ENCODE measurements at regions not wholly inside any gene's neighbourhood (a gene's known extent, or its start where the extent isn't known, plus 50 kb on each side); places are given as distances from the start of the nearest gene placed in this dataset.

GRCh38 chr5:115458416-115458815, 86.2 kb downstream of the FEM1C start:
- H3K4me3 ChIP-seq (ENCODE audit: low read depth in 1 of 3, low read length in 3 of 3), result no peak overlapping the region
- H3K4me1 ChIP-seq (ENCODE audit: control insufficient read depth in 4 of 4, insufficient read depth in 4 of 4, low read length in 3 of 4), result peaks cover 0 to 1% (median 0%) of the 10 kb centered on the region in 4 donors
- H3K9me3 ChIP-seq (ENCODE audit: control insufficient read depth in 4 of 4, low read length in 3 of 4), result no peaks in the 10 kb centered on the region
- no peak for DNase-seq (ENCODE audit: low spot score)
- H3K9ac ChIP-seq (ENCODE audit: low read depth in 1 of 2, low read length in 2 of 2), result no peak overlapping the region
- no peak overlapping the region for H3K27ac ChIP-seq (ENCODE audit: low read depth in 1 of 2, low read length in 2 of 2)
- TF ChIP-seq RXRA (IDR thresholded peaks at IDR 0.05), result no peak
- no peak for TF ChIP-seq REST (IDR thresholded peaks at IDR 0.05)
- no peak for TF ChIP-seq ZBTB33 (IDR thresholded peaks at IDR 0.05)
- TF ChIP-seq NR2F2 (IDR thresholded peaks at IDR 0.05), result no peak
- TF ChIP-seq TAF1 (conservative IDR thresholded peaks at IDR 0.05), result no peak
- no peak for TF ChIP-seq SP1 (IDR thresholded peaks at IDR 0.05)
- TF ChIP-seq HNF4A (conservative IDR thresholded peaks at IDR 0.05), result no peak
- TF ChIP-seq FOXA1 (IDR thresholded peaks at IDR 0.05), result no peak
- TF ChIP-seq RAD21 (IDR thresholded peaks at IDR 0.05), result no peak
- no peaks in the 10 kb centered on the region for H3K36me3 ChIP-seq (ENCODE audit: control insufficient read depth in 4 of 4, insufficient read depth in 3 of 4, low read depth in 1 of 4, low read length in 3 of 4)
- no peaks in the 10 kb centered on the region for H3K27me3 ChIP-seq (ENCODE audit: control insufficient read depth in 4 of 4, insufficient read depth in 4 of 4, low read length in 3 of 4)
- WGBS, result 87% methylated on average over 1 of the region's 1 CpG

GRCh38 chr5:115458003-115458409, 86.6 kb downstream of the FEM1C start:
- no peak for DNase-seq (ENCODE audit: low spot score)
- Histone ChIP-seq H3K4me1 (ENCODE audit: control insufficient read depth in 4 of 4, insufficient read depth in 4 of 4, low read length in 3 of 4) (peaks cover 0 to 1% (median 0%) of the 10 kb centered on the region in 4 donors), H3K9ac (ENCODE audit: low read depth in 1 of 2, low read length in 2 of 2) (no peak overlapping the region), H3K27ac (ENCODE audit: low read depth in 1 of 2, low read length in 2 of 2) (no peak overlapping the region), H3K4me3 (ENCODE audit: low read depth in 1 of 3, low read length in 3 of 3) (no peak overlapping the region), H3K9me3 (ENCODE audit: control insufficient read depth in 4 of 4, low read length in 3 of 4) (no peaks in the 10 kb centered on the region), H3K27me3 (ENCODE audit: control insufficient read depth in 4 of 4, insufficient read depth in 4 of 4, low read length in 3 of 4) (no peaks in the 10 kb centered on the region), H3K36me3 (ENCODE audit: control insufficient read depth in 4 of 4, insufficient read depth in 3 of 4, low read depth in 1 of 4, low read length in 3 of 4) (no peaks in the 10 kb centered on the region)
- TF ChIP-seq RXRA (IDR thresholded peaks at IDR 0.05), result no peak
- no peak for TF ChIP-seq YY1 (IDR thresholded peaks at IDR 0.05)
- TF ChIP-seq GABPA (IDR thresholded peaks at IDR 0.05 in 1 of 2, conservative IDR thresholded peaks at IDR 0.05 in 1 of 2), result no peak
- no peak for TF ChIP-seq FOXA2 (IDR thresholded peaks at IDR 0.05)
- TF ChIP-seq TAF1 (conservative IDR thresholded peaks at IDR 0.05), result no peak
- TF ChIP-seq ATF3 (IDR thresholded peaks at IDR 0.05), result no peak
- no peak for TF ChIP-seq CTCF (IDR thresholded peaks at IDR 0.05; ENCODE audit: low read depth, low read length, missing input control)
- no peak for TF ChIP-seq JUND (IDR thresholded peaks at IDR 0.05)
- no peak for TF ChIP-seq HNF4A (conservative IDR thresholded peaks at IDR 0.05)
- no peak for TF ChIP-seq ZBTB33 (IDR thresholded peaks at IDR 0.05)
- WGBS, result 74% methylated on average over 4 of the region's 4 CpGs

Measured in liver (tissue), 8 donors.